ENCODE measurements at regions not wholly inside any gene's neighbourhood (a gene's known extent, or its start where the extent isn't known, plus 50 kb on each side); places are given as distances from the start of the nearest gene placed in this dataset.

GRCh38 chr1:218049641-218050040 lies 235.5 kb upstream of the RRP15 start:
- H3K9me3 Mint-ChIP-seq, result no peaks in the 10 kb centered on the region
- no peak overlapping the region for H3K4me3 Mint-ChIP-seq
- peaks cover 4% of the 10 kb centered on the region for H3K4me1 Mint-ChIP-seq (ENCODE audit: unreplicated experiment)
- TF ChIP-seq CTCF (conservative IDR thresholded peaks at IDR 0.05), result no peak
- H3K27ac Mint-ChIP-seq, result no peak overlapping the region
- H3K27me3 Mint-ChIP-seq, result no peaks in the 10 kb centered on the region
- DNase-seq (ENCODE audit: extremely low spot score, unreplicated experiment), result no peak
- no peaks in the 10 kb centered on the region for H3K36me3 Mint-ChIP-seq

GRCh38 chr1:218058730-218059129 lies 226.4 kb upstream of the RRP15 start:
- no peak for DNase-seq (ENCODE audit: extremely low spot score, unreplicated experiment)
- H3K9me3 Mint-ChIP-seq, result no peaks in the 10 kb centered on the region
- TF ChIP-seq CTCF (conservative IDR thresholded peaks at IDR 0.05), result no peak
- no peaks in the 10 kb centered on the region for H3K4me1 Mint-ChIP-seq (ENCODE audit: unreplicated experiment)
- H3K36me3 Mint-ChIP-seq, result no peaks in the 10 kb centered on the region
- no peak overlapping the region for H3K27ac Mint-ChIP-seq
- H3K27me3 Mint-ChIP-seq, result no peaks in the 10 kb centered on the region
- no peak overlapping the region for H3K4me3 Mint-ChIP-seq

GRCh38 chr1:218064426-218064825 lies 220.7 kb upstream of the RRP15 start:
- Mint-ChIP-seq H3K9me3 (no peaks in the 10 kb centered on the region), H3K27ac (no peak overlapping the region), H3K4me3 (no peak overlapping the region), H3K36me3 (no peaks in the 10 kb centered on the region), H3K4me1 (ENCODE audit: unreplicated experiment) (peaks cover 6% of the 10 kb centered on the region), H3K27me3 (no peaks in the 10 kb centered on the region)
- no peak for DNase-seq (ENCODE audit: extremely low spot score, unreplicated experiment)
- TF ChIP-seq CTCF (conservative IDR thresholded peaks at IDR 0.05), result no peak

GRCh38 chr1:218066332-218066731 lies 218.8 kb upstream of the RRP15 start:
- Mint-ChIP-seq H3K4me1 (ENCODE audit: unreplicated experiment) (peaks cover 9% of the 10 kb centered on the region), H3K9me3 (no peaks in the 10 kb centered on the region), H3K27ac (no peak overlapping the region), H3K27me3 (no peaks in the 10 kb centered on the region), H3K4me3 (no peak overlapping the region), H3K36me3 (no peaks in the 10 kb centered on the region)
- no peak for DNase-seq (ENCODE audit: extremely low spot score, unreplicated experiment)
- no peak for TF ChIP-seq CTCF (conservative IDR thresholded peaks at IDR 0.05)

GRCh38 chr1:218068241-218068640 lies 216.9 kb upstream of the RRP15 start:
- no peak for TF ChIP-seq CTCF (conservative IDR thresholded peaks at IDR 0.05)
- Mint-ChIP-seq H3K27ac (no peak overlapping the region), H3K4me1 (ENCODE audit: unreplicated experiment) (peaks cover 9% of the 10 kb centered on the region), H3K27me3 (no peaks in the 10 kb centered on the region), H3K9me3 (no peaks in the 10 kb centered on the region), H3K36me3 (no peaks in the 10 kb centered on the region), H3K4me3 (no peak overlapping the region)
- no peak for DNase-seq (ENCODE audit: extremely low spot score, unreplicated experiment)

GRCh38 chr1:218069180-218069579 lies 215.9 kb upstream of the RRP15 start:
- no peaks in the 10 kb centered on the region for H3K27me3 Mint-ChIP-seq
- H3K4me1 Mint-ChIP-seq (ENCODE audit: unreplicated experiment), result peaks cover 9% of the 10 kb centered on the region
- no peak for TF ChIP-seq CTCF (conservative IDR thresholded peaks at IDR 0.05)
- no peak for DNase-seq (ENCODE audit: extremely low spot score, unreplicated experiment)
- no peak overlapping the region for H3K27ac Mint-ChIP-seq
- no peaks in the 10 kb centered on the region for H3K9me3 Mint-ChIP-seq
- no peak overlapping the region for H3K4me3 Mint-ChIP-seq
- H3K36me3 Mint-ChIP-seq, result no peaks in the 10 kb centered on the region
